Hematopoietic multipotent progenitor cell treated with erythropoietin and hydrocortisone succinate and interleukin-3 and kit ligand, for 17 days (in vitro differentiated cells): ENCODE measurements at regions not wholly inside any gene's neighbourhood (a gene's known extent, or its start where the extent isn't known, plus 50 kb on each side); places are given as distances from the start of the nearest gene placed in this dataset.

Experiments
- DNase-seq: peaks from one replicate; pipeline ENCODE4 v3.0.0-alpha.2; 2015; ENCODE audit warnings: low spot score

DNA sequence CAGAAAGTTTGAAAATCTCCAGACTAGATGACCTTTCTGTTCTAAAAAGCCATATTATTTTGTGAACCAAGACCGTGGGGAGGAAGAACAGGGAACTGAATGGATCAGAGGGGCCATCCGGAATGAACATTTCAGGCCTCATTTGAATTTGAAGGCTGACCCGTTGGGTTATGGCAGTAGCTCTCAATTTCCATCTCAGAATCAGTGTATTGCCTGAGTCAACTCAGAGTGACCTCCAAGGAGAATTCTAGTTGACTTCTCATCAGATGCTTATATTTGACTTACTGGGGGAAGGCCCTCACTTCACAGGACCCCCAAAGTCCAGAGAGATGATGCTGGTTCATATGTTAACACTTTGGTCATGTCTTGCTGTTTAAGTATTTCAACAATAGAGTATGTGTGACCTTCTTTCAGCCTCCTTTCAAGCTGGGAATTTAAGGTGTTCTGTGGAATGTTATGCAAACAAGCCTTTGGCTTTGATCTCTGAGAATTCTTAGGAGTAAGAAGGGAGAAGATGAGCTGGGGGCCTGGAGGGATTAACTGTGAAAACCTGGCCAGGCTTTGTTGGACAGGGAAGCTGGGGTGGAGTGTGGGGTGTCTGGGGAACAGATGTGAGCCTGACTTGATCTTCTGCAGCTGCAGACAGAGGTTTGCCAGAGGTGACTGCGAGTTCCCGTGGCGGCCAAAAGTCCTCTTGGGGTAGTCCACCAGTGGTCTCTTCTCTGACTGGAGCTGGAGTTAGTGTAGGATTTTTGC, 111.2 kb upstream of the RGMA start:
- DNase-seq: no peak

GRCh38 chr15:93196135-93196670, 107.2 kb upstream of the RGMA start:
- DNase-seq: no peak

DNA sequence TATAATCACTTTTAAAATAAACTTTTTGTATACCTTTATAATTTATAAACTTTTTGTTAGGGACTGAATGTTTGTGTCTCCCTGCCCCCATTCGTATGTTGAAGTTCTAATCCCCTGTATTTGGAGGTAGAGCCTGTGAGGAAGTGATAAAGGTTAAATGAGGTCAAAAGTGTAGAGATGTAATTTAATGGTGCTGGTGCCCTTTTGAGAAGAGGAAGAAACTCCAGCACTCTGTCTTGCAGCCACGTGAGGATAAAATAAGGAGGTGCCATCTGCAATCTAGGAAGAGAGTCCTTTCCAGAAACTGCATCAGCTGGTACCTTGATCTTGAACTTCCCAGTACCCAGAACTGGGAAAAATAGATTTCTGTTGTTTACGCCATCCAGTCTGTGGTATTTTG, 106.1 kb upstream of the RGMA start:
- DNase-seq: no peak

DNA sequence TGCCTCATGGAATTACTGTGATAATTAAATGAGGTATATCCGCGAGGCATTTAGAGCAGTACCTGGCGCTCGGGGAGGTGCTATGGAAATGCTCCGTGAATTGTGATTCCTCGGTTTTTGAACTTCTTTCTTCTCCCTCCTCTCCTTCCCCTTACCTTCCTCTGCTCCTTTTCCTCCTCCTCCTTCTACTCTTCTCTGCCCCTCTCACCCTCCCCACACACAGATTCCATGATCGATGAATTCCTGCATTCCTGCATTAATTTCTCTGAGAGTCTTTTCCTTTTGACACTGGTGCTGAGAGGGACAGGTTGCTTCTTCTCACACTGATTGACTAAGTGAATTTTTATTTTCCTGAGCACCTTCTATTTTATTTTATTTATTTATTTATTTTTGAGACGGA, 101.2 kb upstream of the RGMA start:
- no peak for DNase-seq

GRCh38 chr15:93189561-93189960, 100.5 kb upstream of the RGMA start:
- DNase-seq: no peak

DNA sequence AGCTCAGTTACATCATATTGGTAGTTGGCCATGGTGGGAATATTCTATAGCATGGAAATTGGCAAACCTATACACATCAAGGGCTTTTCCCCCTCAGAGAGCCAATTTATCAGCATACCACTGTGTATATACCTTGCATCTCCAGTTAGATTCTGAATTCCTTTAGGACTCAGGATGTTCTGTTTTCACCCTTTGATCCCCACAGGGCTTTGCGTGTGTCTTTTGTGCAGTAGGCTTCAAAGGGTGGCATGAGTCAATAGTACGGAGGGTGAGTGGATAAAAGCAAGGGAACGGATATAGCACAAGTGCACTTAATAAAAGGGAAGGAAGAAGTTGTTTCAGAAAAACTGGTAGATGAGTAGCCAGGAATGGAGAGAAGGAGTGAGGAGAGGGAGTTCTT, 99.2 kb upstream of the RGMA start:
- DNase-seq: no peak

DNA sequence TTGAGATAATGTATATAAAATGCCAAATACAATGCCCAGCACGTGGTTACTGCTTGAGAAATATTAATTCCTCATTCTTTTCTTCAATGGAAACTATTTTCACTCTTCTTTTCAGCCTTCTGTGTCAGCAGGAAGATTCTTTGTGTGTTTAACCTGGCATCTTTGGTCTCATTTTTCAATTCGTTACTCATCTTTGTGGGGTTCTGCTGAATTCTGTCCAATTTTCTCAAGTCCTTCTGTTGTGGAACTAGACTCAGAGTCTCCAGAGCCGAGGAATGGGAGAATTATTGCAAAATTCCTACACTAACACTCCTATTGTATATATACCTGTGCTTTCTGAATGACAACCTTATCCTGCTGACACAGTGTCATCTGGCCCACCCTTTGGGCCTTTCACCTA, 96.8 kb upstream of the RGMA start:
- DNase-seq: no peak

- DNase-seq: no peak
Measured at GRCh38 chr15:93182703-93183205, 93.7 kb upstream of the RGMA start.

- DNase-seq: no peak
Measured at GRCh38 chr15:93180656-93181055, 91.6 kb upstream of the RGMA start.

- no peak for DNase-seq
Measured at GRCh38 chr15:93180128-93180527, 91.1 kb upstream of the RGMA start.

DNA sequence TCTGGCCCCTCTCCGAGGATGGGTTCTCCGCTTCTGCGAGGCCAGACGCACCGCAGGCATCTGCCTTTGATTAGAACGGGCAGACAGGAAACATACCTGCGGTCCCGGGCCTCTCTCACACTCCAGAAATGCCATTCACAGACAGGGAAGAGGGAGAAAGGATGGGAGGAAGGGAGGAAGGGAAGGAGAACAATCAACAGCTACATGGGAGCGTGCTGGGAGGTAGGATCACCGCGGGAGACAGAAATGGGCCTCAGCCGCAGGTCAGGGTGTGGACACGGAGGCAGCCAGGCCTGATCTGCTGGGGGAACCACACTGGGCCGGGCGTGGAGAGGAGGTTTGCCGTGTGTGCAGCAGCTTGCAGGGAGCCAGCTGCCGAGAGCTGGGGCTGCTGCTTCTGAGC, 90.7 kb upstream of the RGMA start:
- no peak for DNase-seq

DNA sequence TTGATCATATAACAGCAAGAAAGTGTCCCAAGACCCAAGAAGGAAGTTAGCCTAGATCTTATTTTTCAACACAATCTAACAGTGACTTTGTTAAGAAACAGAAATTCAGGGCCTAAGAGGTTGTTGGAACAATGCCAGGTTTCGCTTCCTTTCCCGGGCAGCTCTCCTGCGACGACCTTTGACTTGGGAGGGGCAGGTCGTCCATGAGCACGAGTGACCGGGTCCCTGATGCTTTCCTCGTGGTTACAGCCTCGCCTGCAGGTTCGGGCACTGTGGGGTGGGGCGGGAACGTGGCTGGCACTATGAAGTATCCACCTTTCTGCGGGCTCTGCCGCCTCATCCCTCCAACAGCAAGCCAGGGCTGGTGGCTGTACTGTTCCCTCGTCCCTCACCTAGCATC, 90.1 kb upstream of the RGMA start:
- DNase-seq: no peak

GRCh38 chr15:93178371-93178770, 89.4 kb upstream of the RGMA start:
- no peak for DNase-seq

GRCh38 chr15:93176065-93176464, 87.1 kb upstream of the RGMA start:
- no peak for DNase-seq

DNA sequence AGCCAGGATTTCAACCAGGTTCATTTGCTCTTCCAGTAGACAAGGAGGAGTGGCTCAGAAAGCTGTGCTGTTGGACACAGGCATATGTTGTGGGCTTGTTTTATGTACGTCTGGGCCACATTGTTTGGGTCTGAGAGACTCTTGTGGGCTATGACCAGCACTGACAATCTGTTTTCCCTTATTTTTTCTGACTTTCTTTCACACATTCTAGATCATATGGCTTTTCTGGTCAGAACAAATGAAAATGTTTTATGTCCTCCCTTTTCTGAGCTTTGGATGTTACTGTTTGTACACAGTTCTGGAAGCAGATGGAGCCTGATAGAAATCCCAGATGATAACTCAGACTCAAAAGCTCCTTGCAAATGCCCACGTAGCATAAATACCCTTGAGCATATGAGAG, 85.8 kb upstream of the RGMA start:
- no peak for DNase-seq

DNA sequence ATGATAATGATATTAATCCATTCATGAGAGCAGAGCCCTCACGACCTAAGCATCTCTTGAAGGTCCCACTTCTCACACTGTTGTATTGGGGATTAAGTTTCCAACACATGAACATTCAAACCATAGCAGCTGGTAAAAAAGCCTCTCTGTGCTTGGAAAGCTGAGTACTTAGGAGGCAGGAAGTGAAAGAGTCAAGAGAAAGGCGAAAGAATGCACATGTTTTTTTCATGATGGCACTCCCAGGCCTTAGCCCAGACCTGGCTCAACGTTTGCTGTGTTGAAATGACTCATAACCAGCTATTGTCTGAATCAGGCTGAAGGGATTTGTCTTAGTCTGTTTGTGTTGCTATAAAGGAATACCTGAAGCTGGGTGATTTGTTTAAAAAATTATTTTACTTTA, 84.4 kb upstream of the RGMA start:
- DNase-seq: no peak

- DNase-seq: no peak
Measured at GRCh38 chr15:93171476-93171875, 82.5 kb upstream of the RGMA start.

DNA sequence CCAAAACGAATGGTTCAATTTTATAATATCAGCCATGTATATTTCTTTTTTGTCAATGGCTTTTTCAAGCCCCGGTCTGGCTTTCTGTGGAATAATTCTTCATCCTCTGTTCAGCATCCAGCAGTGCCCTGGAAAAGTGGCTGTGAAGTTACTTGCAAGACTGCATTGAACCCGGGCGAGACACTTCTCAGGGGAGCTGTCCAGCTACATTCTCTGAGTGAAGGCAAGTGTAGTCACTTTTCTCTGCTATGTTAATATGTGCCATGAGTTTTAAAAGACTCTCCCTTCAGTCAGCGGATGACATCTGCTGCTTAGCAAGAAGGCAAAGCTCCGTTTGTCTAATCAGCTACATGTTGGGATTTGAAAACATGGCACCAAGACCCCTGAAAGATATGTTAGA, 81.3 kb upstream of the RGMA start:
- no peak for DNase-seq

DNA sequence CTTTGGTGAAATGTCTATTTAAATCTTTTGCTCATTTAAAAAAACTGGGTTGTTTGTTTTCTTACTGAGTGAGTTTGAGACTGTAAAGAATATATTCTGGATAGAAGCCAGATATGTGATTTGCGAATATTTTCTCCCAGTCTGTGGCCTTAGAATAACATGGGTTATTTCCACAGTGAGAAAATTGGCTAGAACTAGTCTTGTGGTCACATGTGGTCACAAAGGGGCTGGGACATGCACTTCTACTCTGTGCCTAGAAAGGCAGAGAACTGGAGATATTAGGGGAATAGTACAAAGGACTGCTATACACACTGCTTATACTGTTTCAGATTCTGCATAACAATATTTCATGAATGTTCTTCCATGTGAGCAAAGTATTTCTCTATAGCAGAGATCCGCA, 79.9 kb upstream of the RGMA start:
- no peak for DNase-seq

- no peak for DNase-seq
Measured at GRCh38 chr15:93167291-93167690, 78.3 kb upstream of the RGMA start.

- no peak for DNase-seq
Measured at GRCh38 chr15:93166675-93167074, 77.7 kb upstream of the RGMA start.

DNA sequence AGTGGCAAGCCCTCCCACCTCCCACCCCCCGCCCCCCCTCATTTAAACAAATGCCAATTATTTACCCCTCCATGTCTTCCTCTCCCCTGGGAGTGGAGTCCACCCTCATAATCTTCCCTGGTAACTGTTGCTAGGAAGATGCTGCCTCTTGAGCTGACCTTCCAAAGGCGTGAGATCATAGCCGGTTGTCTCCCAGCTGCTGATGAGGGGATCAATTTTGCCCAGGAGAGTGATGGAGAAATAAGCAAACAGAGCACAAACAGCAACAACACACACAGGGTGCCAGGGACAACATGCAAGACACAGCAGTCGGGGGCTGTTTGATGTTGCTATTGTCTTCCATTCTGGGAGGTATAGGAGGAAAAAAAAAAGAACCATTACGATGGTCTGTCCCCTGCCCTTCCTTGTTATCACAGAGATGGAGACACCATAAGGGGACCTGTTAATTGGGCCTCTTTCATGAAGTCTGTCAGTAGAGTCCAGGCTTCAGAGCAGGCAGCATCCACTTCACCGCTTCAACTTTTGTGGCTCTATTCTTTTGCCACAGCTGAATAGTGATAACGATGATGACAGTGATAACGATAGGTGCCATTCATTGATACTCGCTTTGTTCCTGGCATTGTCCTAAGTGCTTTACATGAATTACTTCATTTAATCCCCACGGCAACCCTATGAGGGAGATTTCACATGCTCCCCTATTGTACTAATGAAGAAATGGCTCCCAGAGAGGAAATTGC, 76.9 kb upstream of the RGMA start:
- no peak for DNase-seq

DNA sequence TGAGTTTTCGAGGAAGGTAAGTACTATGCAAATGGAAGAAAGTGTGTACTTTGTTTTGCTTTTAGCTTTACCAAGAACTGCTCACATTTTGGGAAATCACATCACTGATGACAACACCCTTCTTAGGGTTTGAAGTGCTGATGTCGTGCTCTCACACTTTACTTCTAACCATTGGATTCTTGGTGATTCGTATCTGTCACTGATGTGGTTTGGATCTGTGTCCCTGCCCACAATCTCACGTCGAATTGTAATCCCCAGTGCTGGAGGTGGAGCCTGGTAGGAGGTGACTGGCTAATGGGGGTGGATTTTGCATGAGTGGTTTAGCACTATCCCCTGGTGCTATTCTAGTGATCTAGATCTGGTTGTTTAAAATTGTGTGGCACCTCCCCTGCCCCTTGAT, 75.4 kb upstream of the RGMA start:
- DNase-seq: no peak
